Dermis microvascular lymphatic vessel endothelial cell (primary cell): ENCODE measurements at regions not wholly inside any gene's neighbourhood (a gene's known extent, or its start where the extent isn't known, plus 50 kb on each side); places are given as distances from the start of the nearest gene placed in this dataset.
"Not testable (repeated sequence)": the region's sequence is repeated elsewhere in the genome, so short reads cannot be mapped to it uniquely, and the experiment has no call there.

Experiments
- DNase-seq, 2 donors: peaks; one replicate each; pipeline versions ENCODE4 v3.0.0 to v3.0.0-alpha.2; 2010; ENCODE audit warnings: low read depth in 2 of 2

DNA sequence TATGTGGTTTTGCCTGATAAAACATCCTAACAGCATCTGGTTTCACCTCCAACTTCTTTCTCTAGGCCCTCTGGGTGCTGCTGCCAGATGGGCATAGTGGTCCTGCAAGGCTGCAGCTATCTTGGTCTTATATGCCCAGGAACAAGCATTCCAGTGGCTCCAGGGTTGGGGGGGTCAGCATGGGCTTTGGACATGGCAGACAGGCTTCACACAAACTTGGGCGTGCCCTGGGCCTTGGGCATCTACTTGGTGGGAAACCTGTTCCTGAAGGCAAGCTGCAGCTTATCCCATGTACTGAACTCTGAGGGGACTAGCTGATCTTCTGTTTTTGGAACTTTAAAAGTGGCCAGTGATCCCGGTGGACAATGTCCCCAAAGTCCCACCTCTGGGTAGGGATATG is 54.9 kb upstream of the ZNF678 start:
- no peak for DNase-seq

- not testable (repeated sequence) for DNase-seq
These were observed 56.6 kb upstream of the ZNF678 start for GRCh38 chr1:227506490-227507393.

- not testable (repeated sequence) for DNase-seq
These were observed 67.3 kb upstream of the ZNF678 start for GRCh38 chr1:227496045-227496444.

DNA sequence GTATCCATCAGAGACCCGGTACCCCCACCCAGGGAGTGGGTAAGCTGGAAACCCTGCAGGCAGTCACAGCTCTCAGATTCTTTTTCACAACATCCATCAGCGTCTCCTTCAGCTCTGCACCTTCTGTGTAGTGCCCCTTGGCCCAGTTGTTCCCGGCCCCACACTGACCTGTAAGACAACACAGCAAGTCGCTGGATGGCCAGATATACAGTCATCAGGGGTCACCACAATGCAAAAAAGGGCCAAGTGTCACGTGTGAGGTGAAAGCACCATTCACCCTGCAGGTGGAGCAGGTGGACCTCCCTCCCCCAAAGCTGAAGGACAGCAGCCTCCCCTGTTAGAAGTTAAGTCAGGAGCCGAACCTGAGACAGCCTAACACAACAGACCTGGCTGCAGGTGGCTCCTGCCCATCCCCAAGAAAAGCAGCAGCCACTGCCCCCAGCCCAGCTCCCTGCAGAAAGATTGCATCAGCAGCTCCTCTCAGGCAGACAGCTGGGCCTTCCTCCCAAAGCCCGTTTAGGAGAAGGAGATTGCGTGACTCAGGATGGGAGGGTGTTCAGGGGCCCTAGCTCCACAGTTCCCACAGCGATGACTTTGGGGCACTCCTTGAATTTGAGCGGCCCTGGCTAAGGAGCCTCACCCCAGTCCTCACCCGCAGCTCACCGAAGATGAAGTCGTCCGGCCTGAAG is 69.3 kb upstream of the ZNF678 start:
- DNase-seq, result not testable (repeated sequence)

DNA sequence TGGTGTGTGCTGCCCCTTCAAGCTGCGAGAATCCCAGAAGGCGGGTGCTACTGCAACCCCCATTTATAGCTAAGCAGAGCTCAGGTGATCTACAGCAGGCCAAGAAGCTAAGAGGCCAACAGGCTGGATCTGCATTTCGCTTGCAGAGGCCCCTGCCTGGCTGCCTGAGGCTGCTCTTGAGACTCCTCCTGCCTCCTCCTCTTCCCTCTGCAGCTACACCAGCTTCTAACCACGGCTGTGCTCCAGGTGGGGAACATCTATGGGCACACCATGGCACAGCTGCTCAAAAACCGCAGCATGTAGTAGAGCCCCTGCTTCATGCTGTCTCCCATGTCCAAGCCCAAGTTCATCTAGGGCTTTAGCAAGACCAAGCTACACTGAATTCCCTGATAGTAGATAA is 72.9 kb upstream of the ZNF678 start:
- no peak for DNase-seq

DNA sequence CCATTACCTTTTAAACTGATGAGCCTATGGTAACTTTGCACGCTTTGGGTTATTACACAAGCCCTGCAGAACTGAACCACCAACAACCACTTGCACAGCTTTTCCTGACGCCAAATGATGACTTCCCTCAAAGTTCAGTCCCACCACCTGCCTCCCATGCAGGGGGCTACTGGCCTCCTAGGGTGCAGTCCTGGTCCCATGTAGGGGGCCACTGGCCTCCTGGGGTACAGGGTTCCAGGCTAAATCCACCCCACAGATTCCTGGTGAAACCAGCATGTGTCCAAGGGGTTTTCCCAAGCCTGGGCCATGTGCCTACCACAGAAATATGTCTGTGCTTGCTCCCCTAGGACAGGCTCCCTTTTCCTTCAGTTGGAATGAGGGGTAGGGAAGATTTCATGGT is 73.4 kb upstream of the ZNF678 start:
- DNase-seq, result no peak

DNA sequence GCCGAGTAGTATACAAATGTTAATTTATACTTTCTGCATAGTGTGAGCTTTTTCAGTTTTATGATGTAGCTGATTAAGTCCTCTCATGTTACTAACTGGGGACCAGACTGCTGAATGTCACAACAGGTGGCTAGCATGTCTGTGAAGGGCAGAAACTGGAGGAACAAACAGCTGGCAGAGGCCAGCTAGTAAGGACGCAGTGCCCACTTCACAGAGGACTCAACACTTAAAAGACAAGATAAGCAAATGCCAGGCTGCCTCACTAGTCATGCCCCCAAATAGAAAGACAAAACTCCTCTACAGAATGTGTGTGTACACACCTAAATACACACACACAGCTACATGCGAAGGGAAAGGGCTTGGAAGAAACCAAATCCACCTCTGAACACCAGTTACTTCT is 73.8 kb upstream of the ZNF678 start:
- DNase-seq, result no peak

DNA sequence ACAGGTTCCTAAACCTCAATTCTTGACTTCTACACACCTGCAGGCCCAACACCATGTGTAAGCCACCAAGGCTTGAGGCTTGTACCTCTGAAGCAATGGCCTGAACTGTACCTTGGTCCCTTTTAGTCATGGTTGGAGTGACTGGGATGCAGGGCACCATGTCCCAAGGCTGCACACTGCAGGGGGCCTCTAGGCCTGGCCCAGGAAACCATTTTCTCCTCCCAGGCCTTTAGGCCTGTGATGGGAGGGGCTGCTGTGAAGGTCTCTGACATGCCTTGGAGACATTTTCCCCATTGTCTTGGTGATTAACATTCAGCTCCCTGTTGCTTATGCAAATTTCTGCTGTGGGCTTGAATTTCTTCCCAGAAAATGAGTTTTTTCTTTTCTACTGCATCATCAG is 75.8 kb upstream of the ZNF678 start:
- no peak for DNase-seq

DNA sequence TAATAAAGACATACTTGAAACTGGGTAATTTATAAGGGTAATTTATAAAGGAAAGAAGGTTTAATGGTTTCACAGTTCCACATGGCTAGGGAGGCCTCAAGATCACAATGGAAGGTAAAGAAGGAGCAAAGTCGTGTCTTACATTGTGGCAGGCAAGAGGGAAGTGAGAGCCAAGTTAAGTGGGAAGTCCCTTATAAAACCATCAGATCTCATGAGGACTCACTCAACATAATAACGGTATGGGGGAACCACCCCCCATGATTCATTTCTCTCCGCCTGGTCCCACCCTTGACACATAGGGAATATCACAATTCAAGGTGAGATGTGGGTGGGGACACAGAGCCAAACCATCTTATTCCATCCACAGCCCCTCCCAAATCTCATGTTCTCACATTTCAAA is 76.8 kb upstream of the ZNF678 start:
- DNase-seq, result no peak

- no peak for DNase-seq
These were observed 81.4 kb upstream of the ZNF678 start for GRCh38 chr1:227482023-227482299.

- not testable (repeated sequence) for DNase-seq
These were observed 89.3 kb upstream of the ZNF678 start for GRCh38 chr1:227474072-227474471.

- DNase-seq, result no peak
These were observed 90.6 kb upstream of the ZNF678 start for GRCh38 chr1:227472772-227473171.

GRCh38 chr1:227470688-227471087 is 92.7 kb upstream of the ZNF678 start:
- DNase-seq, result no peak

- peak in 1 of 2 donors; percentile 47 for DNase-seq
These were observed 93.6 kb upstream of the ZNF678 start for GRCh38 chr1:227469708-227470107.

DNA sequence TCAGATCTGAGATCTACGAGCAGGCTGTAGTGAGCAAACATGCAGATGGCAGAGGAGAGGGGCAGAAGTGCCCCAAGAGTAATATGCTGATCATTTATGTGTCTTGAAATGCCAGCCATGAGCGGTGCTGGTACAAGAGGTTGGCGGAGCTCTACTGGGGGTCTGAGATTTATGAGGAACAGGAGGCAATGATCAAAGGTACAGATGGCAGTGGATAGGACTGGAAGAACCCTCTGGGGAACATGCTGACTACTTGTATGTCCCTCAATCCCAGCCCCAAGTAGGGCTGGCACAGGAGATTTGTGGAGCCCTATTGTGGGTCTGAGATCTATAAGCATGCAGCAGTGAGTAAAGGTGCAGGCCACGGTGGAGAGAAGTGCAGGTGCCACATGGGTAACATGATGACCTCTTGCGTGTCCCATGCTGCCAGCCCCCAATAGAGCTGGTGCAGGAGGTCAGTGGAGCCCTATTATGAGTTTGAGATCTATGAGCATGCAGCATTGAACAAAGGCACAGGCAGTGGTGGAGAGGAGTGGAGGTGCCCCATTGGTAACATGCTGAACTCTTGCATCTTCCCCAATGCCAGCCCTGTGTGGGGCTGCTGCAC is 97.2 kb upstream of the ZNF678 start:
- no peak for DNase-seq

GRCh38 chr1:227465256-227465655 is 98.1 kb upstream of the ZNF678 start:
- DNase-seq, result no peak

- DNase-seq, result no peak
These were observed 103.4 kb upstream of the ZNF678 start for GRCh38 chr1:227459977-227460376.

- no peak for DNase-seq
These were observed 104.0 kb upstream of the ZNF678 start for GRCh38 chr1:227459326-227459841.

DNA sequence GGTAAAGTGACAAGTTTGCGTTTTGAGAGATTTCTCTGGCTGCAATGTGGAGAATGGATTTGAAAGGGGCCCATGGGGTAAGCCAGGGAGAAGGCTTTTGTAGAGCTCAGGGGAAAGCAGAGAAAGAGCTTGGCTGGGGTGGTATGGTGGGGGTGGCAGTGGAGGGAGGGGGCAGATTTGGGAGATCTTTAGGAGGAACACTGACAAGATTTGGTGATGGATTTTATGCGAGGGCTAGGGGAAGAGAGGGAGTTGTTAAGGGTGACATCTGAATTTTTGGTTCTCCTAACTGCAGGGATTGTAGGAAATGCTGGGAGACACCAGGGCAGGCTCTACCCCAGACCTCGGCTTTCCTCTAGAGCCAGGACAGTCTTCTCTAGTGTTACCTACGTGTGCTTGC is 108.7 kb upstream of the ZNF678 start:
- DNase-seq, result no peak

- DNase-seq, result no peak
These were observed 109.6 kb upstream of the ZNF678 start for GRCh38 chr1:227453631-227454355.

GRCh38 chr1:227451954-227452353 is 111.4 kb upstream of the ZNF678 start:
- DNase-seq, result no peak

- no peak for DNase-seq
These were observed 112.3 kb upstream of the ZNF678 start for GRCh38 chr1:227451057-227451456.
